HG03442 (cell line): ENCODE measurements at regions not wholly inside any gene's neighbourhood (a gene's known extent, or its start where the extent isn't known, plus 50 kb on each side); places are given as distances from the start of the nearest gene placed in this dataset.
"Not testable (repeated sequence)": the region's sequence is repeated elsewhere in the genome, so short reads cannot be mapped to it uniquely, and the experiment has no call there.

Experiments used
- ATAC-seq: cut with Tn5 transposase; IDR thresholded peaks from one replicate; pipeline ENCODE4 v1.9.1; 2021; ENCODE audit warnings: mild to moderate bottlenecking, moderate library complexity; ENCODE audit not compliant: unreplicated experiment

DNA sequence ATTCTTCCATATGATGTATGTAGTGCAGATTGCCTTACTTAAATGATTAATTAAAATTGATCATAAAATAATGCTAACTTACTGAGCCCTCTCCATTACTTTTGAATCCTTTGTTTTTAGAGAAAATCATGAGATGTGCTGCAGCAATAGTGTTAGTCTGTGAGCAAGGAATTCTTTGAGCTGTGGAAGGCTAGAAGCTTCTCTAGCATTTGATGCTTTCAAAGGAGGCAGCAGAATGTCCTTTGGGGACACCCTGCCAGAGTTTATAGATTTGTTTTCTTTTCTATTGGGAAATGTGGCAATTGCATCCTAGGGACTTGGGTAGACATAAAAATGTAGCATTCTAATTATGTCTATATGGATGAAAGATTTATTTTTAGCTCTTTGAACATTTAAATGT lies 284.1 kb upstream of the SMIM30 start:
- ATAC-seq, result no peak

DNA sequence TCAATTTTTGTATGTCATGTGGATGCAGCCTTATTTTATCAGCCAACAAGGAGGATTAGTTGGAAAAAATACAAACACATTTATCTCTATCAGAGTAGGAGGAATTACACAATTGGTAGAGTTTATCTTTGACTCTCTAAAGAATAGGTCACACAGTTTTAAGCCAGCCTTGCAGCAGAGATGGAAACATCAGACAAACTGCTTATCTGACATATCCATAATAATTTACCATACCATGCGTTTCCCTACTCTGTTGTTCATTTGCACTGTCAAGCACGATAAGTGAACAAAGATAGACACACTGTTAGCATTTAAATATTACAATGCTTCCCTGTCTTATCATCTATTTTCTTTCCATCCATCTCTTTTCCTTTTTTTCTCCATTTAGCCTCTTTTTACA lies 283.7 kb upstream of the SMIM30 start:
- no peak for ATAC-seq

- ATAC-seq, result no peak
These were observed 276.5 kb upstream of the SMIM30 start for GRCh38 chr7:113394856-113395255.

- no peak for ATAC-seq
These were observed 274.6 kb upstream of the SMIM30 start for GRCh38 chr7:113392841-113393540.

DNA sequence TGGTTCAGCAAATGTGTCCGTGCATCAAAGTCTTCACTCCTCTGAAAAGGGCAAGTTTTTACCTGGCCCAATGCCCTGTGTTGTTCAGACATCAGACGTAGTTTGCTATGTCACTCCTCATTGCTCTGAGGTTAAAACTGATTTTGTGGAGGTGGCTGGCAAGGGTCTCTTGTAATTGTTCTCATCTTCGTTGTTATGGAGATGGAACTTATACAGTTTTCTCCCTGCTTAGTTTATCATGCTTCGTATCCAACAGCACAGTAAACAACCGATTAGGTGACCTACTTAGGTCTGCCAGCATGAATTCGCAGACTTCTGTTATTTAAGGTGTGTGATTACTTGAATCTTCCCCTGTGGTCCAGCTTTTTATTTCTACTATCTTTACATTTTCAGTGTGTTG lies 274.1 kb upstream of the SMIM30 start:
- no peak for ATAC-seq

GRCh38 chr7:113389112-113389646 lies 270.8 kb upstream of the SMIM30 start:
- ATAC-seq, result no peak

GRCh38 chr7:113383638-113384037 lies 265.3 kb upstream of the SMIM30 start:
- no peak for ATAC-seq

- no peak for ATAC-seq
These were observed 261.4 kb upstream of the SMIM30 start for GRCh38 chr7:113379746-113380145.

DNA sequence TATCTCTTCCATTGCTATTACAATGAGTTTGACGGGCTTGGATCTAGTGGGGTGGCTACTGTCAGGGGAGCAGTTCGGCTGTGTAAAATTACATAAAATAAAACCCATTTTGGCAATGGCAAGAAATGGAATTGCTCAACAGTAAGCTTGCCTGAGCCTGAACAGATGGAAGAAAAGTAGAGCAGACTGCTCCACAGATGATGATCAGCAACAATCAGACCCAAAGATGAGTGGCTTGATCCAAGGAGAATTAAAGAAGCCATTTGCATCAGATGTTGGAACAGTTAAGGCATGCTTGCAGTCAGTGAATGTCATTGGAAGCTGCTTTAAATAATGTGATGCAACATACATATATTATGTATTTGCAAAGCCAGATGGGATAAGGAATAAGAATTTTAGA lies 256.6 kb upstream of the SMIM30 start:
- ATAC-seq, result no peak

- no peak for ATAC-seq
These were observed 255.5 kb upstream of the SMIM30 start for GRCh38 chr7:113373863-113374262.

- ATAC-seq, result no peak
These were observed 253.2 kb upstream of the SMIM30 start for GRCh38 chr7:113371416-113372043.

GRCh38 chr7:113370910-113371309 lies 252.6 kb upstream of the SMIM30 start:
- ATAC-seq, result no peak

GRCh38 chr7:113368256-113368655 lies 249.9 kb upstream of the SMIM30 start:
- no peak for ATAC-seq

DNA sequence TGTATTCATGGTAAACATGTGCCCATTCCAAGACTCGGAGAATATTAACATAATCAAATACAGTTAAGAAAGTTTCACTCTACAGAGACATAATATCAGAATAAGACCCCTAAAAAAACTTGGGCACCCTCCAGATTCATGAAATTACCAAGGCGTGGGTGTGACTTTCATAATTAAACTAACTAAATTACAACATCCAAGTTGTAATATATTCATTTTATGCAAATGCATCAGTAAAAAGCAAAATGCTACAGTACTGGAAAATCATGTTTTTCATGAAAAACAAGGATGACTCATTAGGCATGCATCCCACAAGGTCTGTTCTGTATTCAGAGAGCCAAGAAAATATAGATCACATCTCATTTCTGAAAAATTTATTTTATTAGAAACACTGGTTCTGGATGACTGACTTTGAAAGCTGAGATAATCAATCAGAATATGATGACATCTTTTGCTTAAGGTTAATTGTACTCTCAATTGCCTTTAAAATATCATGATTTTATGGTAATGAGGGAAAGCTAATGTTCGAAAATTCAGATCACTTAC lies 248.8 kb upstream of the SMIM30 start:
- no peak for ATAC-seq

- ATAC-seq, result no peak
These were observed 247.8 kb upstream of the SMIM30 start for GRCh38 chr7:113366122-113366521.

DNA sequence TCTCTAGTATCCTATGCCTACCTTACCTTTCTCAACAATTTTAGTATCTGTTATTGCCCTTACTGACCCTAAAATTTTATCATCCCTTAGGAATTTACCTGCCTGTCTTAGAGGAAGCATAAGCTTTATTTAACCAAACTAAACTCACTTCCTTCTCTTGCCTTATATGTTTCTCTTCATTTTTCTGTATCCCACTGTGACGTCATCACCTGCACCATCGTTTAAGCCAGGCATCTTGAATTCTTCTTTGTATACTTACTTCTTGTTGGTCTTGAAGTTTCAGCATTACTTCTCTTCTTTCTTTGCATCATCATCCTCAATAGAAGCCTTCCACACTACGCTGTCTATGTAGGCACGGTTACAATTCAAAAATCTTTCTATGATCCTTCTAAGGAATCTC lies 231.0 kb upstream of the SMIM30 start:
- ATAC-seq, result no peak

- ATAC-seq, result no peak
These were observed 221.3 kb upstream of the SMIM30 start for GRCh38 chr7:113339661-113340060.

- no peak for ATAC-seq
These were observed 219.8 kb upstream of the SMIM30 start for GRCh38 chr7:113338071-113338696.

GRCh38 chr7:113336838-113337237 lies 218.5 kb upstream of the SMIM30 start:
- ATAC-seq, result not testable (repeated sequence)

DNA sequence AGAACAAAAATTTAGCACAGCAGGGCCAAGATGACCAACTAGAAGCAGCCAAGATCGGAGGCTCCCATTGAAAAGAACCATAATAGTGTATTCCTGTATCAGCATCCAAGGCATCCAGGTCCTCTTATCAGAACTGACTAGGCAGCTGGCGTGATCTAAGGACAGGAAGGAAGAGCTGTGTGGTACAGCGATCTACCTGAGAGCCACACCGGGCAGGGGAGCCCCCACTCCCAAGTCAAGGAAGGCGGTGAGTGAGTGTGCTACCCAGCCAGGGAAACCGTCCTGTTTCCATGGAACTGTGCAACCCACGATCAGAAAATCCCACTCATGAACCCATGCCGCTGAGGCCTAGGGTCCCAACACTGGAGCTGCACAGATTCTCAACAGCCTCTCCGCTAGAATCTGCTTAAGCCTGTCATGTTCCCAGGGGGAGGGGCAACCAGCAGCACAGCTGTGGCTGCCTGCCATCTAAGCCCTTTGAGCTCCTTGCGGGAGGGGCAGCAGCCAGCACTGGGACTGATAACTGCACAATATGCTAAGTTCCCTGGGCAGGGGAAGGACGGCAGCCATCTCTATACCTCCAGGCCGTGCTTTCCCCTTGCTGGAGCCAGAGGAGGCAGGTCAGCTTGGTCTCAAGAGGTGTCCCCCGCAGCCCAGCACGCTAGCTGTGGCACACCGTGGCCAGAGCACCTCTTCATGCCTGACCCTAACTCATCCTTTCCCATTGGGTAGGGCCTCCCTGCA lies 213.0 kb upstream of the SMIM30 start:
- no peak for ATAC-seq

- no peak for ATAC-seq
These were observed 202.8 kb upstream of the SMIM30 start for GRCh38 chr7:113321201-113321600.
